LHCN-M2 (cell line): ENCODE measurements at regions not wholly inside any gene's neighbourhood (a gene's known extent, or its start where the extent isn't known, plus 50 kb on each side); places are given as distances from the start of the nearest gene placed in this dataset.
"Not testable (repeated sequence)": the region's sequence is repeated elsewhere in the genome, so short reads cannot be mapped to it uniquely, and the experiment has no call there.

ENCODE experiments used
- DNase-seq: peaks from one replicate; pipeline ENCODE4 v3.0.0-alpha.2; 2012; ENCODE audit warnings: low read depth

GRCh38 chr9:1917396-1917935 lies 97.7 kb upstream of the SMARCA2 start:
- no peak for DNase-seq

- DNase-seq: no peak
Observed at GRCh38 chr9:1918108-1918507, 97.0 kb upstream of the SMARCA2 start.

GRCh38 chr9:1918622-1919021 lies 96.5 kb upstream of the SMARCA2 start:
- DNase-seq: no peak

GRCh38 chr9:1919229-1919628 lies 95.9 kb upstream of the SMARCA2 start:
- DNase-seq: no peak

- no peak for DNase-seq
Observed at GRCh38 chr9:1920386-1920785, 94.8 kb upstream of the SMARCA2 start.

- no peak for DNase-seq
Observed at GRCh38 chr9:1922026-1922425, 93.1 kb upstream of the SMARCA2 start.

GRCh38 chr9:1927546-1927945 lies 87.6 kb upstream of the SMARCA2 start:
- DNase-seq: no peak

GRCh38 chr9:1929134-1929533 lies 86.0 kb upstream of the SMARCA2 start:
- DNase-seq: no peak

GRCh38 chr9:1929722-1930244 lies 85.4 kb upstream of the SMARCA2 start:
- no peak for DNase-seq

GRCh38 chr9:1930245-1930736 lies 84.9 kb upstream of the SMARCA2 start:
- not testable (repeated sequence) for DNase-seq

- no peak for DNase-seq
Observed at GRCh38 chr9:1938135-1938534, 77.0 kb upstream of the SMARCA2 start.

GRCh38 chr9:1938675-1939170 lies 76.4 kb upstream of the SMARCA2 start:
- no peak for DNase-seq

- DNase-seq: no peak
Observed at GRCh38 chr9:1939466-1939865, 75.7 kb upstream of the SMARCA2 start.

GRCh38 chr9:1939926-1940368 lies 75.2 kb upstream of the SMARCA2 start:
- peak; percentile 19 for DNase-seq

GRCh38 chr9:1941989-1942388 lies 73.2 kb upstream of the SMARCA2 start:
- peak; percentile 6 for DNase-seq

- no peak for DNase-seq
Observed at GRCh38 chr9:1946526-1947283, 68.4 kb upstream of the SMARCA2 start.

- no peak for DNase-seq
Observed at GRCh38 chr9:1947438-1947837, 67.7 kb upstream of the SMARCA2 start.

- no peak for DNase-seq
Observed at GRCh38 chr9:1948541-1948940, 66.6 kb upstream of the SMARCA2 start.

GRCh38 chr9:1951446-1951845 lies 63.7 kb upstream of the SMARCA2 start:
- DNase-seq: no peak

- DNase-seq: no peak
Observed at GRCh38 chr9:1952001-1952400, 63.1 kb upstream of the SMARCA2 start.

- DNase-seq: no peak
Observed at GRCh38 chr9:1954238-1954637, 60.9 kb upstream of the SMARCA2 start.

- no peak for DNase-seq
Observed at GRCh38 chr9:1956958-1957357, 58.2 kb upstream of the SMARCA2 start.

- no peak for DNase-seq
Observed at GRCh38 chr9:1957856-1958255, 57.3 kb upstream of the SMARCA2 start.
